SH-SY5Y (cell line): ENCODE measurements at regions not wholly inside any gene's neighbourhood (a gene's known extent, or its start where the extent isn't known, plus 50 kb on each side); places are given as distances from the start of the nearest gene placed in this dataset.

ENCODE experiments used
- GATA2 ChIP-seq: IDR thresholded peaks from 2 replicates; pipeline ENCODE4 v1.6.1; 2011; ENCODE audit warnings: mild to moderate bottlenecking, low read depth, low read length
- GATA3 ChIP-seq: IDR thresholded peaks from 2 replicates; pipeline ENCODE4 v1.6.1; 2011; ENCODE audit warnings: low read depth, mild to moderate bottlenecking, low read length, moderate library complexity

DNA sequence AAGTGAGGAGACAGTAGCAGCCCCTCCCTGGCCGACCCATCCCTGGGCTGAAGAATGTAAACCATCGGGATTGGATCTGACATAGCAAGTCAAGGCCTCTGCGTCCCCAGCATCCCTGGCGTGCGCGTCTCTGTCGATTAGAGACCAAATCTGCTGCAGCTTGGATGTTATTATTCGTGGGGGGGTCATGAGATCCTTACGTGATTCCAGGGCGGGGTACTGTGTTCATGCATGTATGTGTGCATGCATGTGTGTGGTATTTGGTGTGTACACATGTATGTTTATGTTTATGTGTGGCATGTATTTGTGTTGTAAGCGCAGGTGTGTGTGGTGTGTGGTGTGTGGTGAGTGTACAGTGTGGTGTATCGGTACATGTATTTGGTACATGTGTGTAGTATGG is 741.8 kb upstream of the SALL3 start:
- TF ChIP-seq GATA3, result no peak
- TF ChIP-seq GATA2, result no peak
